OCI-LY7 (cell line): ENCODE measurements at regions not wholly inside any gene's neighbourhood (a gene's known extent, or its start where the extent isn't known, plus 50 kb on each side); places are given as distances from the start of the nearest gene placed in this dataset.

Experiments used
- BruUV-seq: library from RNA; stranded (reverse); fragments of 400-500 nt; replicated peaks from 2 replicates; lab custom pipeline; 2021; lab: Mats Ljungman, UMichigan
- CTCF ChIA-PET: fragments of 300-600 bp; sonication (Branson Sonifier 250); formaldehyde crosslinking; loops from one replicate; lab custom pipeline; 2022; ENCODE audit warnings: antibody characterized with exemption; ENCODE audit not compliant: unreplicated experiment; lab: Charles Lee
- POLR2A ChIA-PET: fragments of 300-600 bp; sonication (Branson Sonifier 250); formaldehyde crosslinking; loops from one replicate; lab custom pipeline; 2022; ENCODE audit warnings: antibody characterized with exemption; lab: Charles Lee
- DNase-seq: peaks from one replicate; pipeline ENCODE4 v3.0.0-alpha.2; 2015; ENCODE audit warnings: low spot score
- H2AFZ ChIP-seq: fragments of 200-600 bp; sonication (generic), shearing (Covaris generic); 2 replicates; pipeline ENCODE4 v1.6.1; 2014; ENCODE audit warnings: mild to moderate bottlenecking, antibody characterized with exemption, low read length, moderate library complexity
- H3K27ac ChIP-seq: fragments of 200-600 bp; sonication (generic); 2 replicates; pipeline ENCODE4 v1.5.1; 2014; ENCODE audit warnings: mixed run types, low read depth, mild to moderate bottlenecking, moderate library complexity, low read length, inconsistent platforms; ENCODE audit not compliant: poor library complexity, severe bottlenecking
- H3K36me3 ChIP-seq: fragments of 200-600 bp; sonication (generic); 2 replicates; pipeline ENCODE4 v1.6.1; 2014; ENCODE audit warnings: mild to moderate bottlenecking, antibody characterized with exemption, low read length, moderate library complexity, mixed read lengths; ENCODE audit not compliant: insufficient read depth
- H3K4me1 ChIP-seq: fragments of 200-600 bp; sonication (generic); 2 replicates; pipeline ENCODE4 v1.5.1; 2014; ENCODE audit warnings: mild to moderate bottlenecking, low read length; ENCODE audit not compliant: insufficient read depth, poor library complexity, severe bottlenecking
- H3K4me2 ChIP-seq: fragments of 200-600 bp; sonication (generic); 2 replicates; pipeline ENCODE4 v1.6.1; 2014; ENCODE audit warnings: mild to moderate bottlenecking, low read length
- H3K4me3 ChIP-seq: fragments of 200-600 bp; sonication (generic); 2 replicates; pipeline ENCODE4 v1.5.1; 2014; ENCODE audit warnings: mild to moderate bottlenecking, low read depth, low read length; ENCODE audit not compliant: poor library complexity, severe bottlenecking
- H3K79me2 ChIP-seq: fragments of 200-600 bp; sonication (generic); 2 replicates; pipeline ENCODE4 v1.6.1; 2016; ENCODE audit warnings: low read depth, mild to moderate bottlenecking, low read length, moderate library complexity, mixed read lengths; ENCODE audit not compliant: insufficient read depth
- H3K9me2 ChIP-seq: fragments of 200-600 bp; sonication (generic); 2 replicates; pipeline ENCODE4 v1.6.1; 2016; ENCODE audit warnings: mild to moderate bottlenecking, low read length, mixed read lengths; ENCODE audit not compliant: insufficient read depth
- H3K9me3 ChIP-seq: fragments of 200-600 bp; sonication (generic); 2 replicates; pipeline ENCODE4 v1.6.1; 2014; ENCODE audit warnings: mild to moderate bottlenecking, mixed run types, low read length, mixed read lengths
- H4K20me1 ChIP-seq: fragments of 200-600 bp; sonication (generic); 2 replicates; pipeline ENCODE4 v1.6.1; 2014; ENCODE audit warnings: mild to moderate bottlenecking, antibody characterized with exemption, low read length, moderate library complexity, mixed read lengths; ENCODE audit not compliant: insufficient read depth
- EZH2phosphoT487 ChIP-seq: fragments of 200-600 bp; sonication (generic); IDR thresholded peaks from 2 replicates; pipeline ENCODE4 v1.6.1; 2018; ENCODE audit warnings: low read depth, borderline replicate concordance, mild to moderate bottlenecking, mixed run types, antibody characterized with exemption, low read length, moderate library complexity, mixed read lengths
- intact Hi-C: fragments of 100-400 bp; cut with micrococcal nuclease; formaldehyde crosslinking; loops from one replicate; pipeline ENCODE4 v1.10.0; 2022; ENCODE audit not compliant: unreplicated experiment
- TF ChIP-seq, protein P1 (sequence below): fragments of 200-600 bp; sonication (generic); conservative IDR thresholded peaks from 2 replicates; pipeline ENCODE4 v1.5.1; 2014; ENCODE audit warnings: mild to moderate bottlenecking, antibody characterized with exemption, low read length, moderate library complexity, mixed read lengths

DNA sequence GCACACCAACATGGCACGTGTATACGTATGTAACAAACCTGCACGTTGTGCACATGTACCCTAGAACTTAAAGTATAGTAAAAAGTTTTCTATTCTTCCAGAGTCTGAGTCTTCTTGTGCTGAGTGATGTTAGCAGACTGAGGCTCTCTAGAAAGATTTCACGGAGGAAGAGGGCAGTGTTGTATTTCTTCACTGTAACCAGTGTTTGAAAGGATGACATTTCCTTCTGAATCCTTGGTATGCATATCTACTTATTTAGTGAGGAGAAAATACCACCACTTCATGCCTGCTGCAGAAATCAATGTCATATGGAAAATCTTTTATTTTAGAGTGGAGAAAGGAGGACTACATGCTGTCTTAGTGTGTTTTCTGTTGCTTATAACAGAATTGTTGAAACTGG is 357.1 kb downstream of the CCDC85A start:
- no peak overlapping the region for H3K4me3 ChIP-seq
- CTCF ChIA-PET: no interaction called here
- intact Hi-C loops: no loop called here
- H3K79me2 ChIP-seq: no peaks in the 10 kb centered on the region
- H4K20me1 ChIP-seq: no peaks in the 10 kb centered on the region
- H3K9me3 ChIP-seq: no peaks in the 10 kb centered on the region
- H2AFZ ChIP-seq: no peak overlapping the region
- DNase-seq: no peak
- no peaks in the 10 kb centered on the region for H3K9me2 ChIP-seq
- TF ChIP-seq EZH2phosphoT487: no peak
- TF ChIP-seq, protein P1, sequence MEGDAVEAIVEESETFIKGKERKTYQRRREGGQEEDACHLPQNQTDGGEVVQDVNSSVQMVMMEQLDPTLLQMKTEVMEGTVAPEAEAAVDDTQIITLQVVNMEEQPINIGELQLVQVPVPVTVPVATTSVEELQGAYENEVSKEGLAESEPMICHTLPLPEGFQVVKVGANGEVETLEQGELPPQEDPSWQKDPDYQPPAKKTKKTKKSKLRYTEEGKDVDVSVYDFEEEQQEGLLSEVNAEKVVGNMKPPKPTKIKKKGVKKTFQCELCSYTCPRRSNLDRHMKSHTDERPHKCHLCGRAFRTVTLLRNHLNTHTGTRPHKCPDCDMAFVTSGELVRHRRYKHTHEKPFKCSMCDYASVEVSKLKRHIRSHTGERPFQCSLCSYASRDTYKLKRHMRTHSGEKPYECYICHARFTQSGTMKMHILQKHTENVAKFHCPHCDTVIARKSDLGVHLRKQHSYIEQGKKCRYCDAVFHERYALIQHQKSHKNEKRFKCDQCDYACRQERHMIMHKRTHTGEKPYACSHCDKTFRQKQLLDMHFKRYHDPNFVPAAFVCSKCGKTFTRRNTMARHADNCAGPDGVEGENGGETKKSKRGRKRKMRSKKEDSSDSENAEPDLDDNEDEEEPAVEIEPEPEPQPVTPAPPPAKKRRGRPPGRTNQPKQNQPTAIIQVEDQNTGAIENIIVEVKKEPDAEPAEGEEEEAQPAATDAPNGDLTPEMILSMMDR: no peak
- no peak overlapping the region for H3K27ac ChIP-seq
- POLR2A ChIA-PET: no interaction called here
- BruUV-seq: no TSS peak
- no peaks in the 10 kb centered on the region for H3K36me3 ChIP-seq
- no peaks in the 10 kb centered on the region for H3K4me1 ChIP-seq
- H3K4me2 ChIP-seq: no peak overlapping the region

DNA sequence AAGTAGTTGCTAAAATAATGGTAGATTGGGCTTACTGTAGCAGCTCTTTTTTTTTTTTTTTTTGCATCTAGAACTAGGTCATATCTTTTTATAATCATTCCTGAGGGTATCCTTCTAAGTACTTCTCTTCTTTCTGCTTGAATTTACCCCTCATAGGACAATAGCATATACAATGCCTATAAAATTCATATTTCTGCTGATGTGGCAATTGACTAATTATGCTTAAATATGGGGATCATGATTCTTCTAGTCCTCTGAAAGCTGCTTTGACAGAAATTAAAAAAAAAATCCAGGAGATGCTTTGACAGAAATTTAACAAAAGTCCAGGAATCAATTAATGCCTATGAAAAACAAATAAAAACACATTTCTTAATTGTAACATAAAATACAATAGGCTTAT is 358.4 kb downstream of the CCDC85A start:
- Histone ChIP-seq H3K4me2 (no peak overlapping the region), H3K79me2 (no peaks in the 10 kb centered on the region), H3K4me1 (no peaks in the 10 kb centered on the region), H4K20me1 (no peaks in the 10 kb centered on the region), H3K36me3 (no peaks in the 10 kb centered on the region), H3K9me3 (no peaks in the 10 kb centered on the region), H3K4me3 (no peak overlapping the region), H2AFZ (no peak overlapping the region), H3K9me2 (no peaks in the 10 kb centered on the region), H3K27ac (no peak overlapping the region)
- CTCF ChIA-PET: no interaction called here
- TF ChIP-seq, protein P1: no peak
- no peak for TF ChIP-seq EZH2phosphoT487
- intact Hi-C loops: no loop called here
- DNase-seq: no peak
- POLR2A ChIA-PET: interaction anchor here (0.6 to 1.2 kb wide), 4 partner anchors 9 to 231 kb away, joined by 3 to 6 read pairs (median 5); no protein-coding TSS in a partner anchor
- no TSS peak for BruUV-seq

DNA sequence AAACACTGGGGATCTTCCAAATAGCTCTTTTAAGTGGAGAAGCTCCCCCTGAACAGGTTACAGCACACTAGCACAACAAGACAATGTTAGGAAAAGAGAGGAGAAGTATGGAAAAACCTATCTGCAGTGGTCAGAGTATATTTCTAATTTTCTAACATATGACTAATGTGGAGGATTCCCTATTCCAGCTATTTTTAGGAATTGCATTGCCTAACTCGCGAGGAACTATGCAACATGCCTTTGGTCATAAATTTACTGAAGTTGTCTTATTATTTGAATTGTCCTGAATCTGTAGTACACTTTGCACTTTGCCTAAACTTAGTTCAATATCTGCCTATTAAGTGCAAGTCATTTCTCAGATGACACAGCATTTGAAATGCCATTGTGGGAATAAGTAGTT is 381.4 kb downstream of the CCDC85A start:
- H3K4me2 ChIP-seq: no peak overlapping the region

More for the DNA sequence above, 381.4 kb downstream of the CCDC85A start:
- Histone ChIP-seq H3K4me1 (no peaks in the 10 kb centered on the region), H3K36me3 (no peaks in the 10 kb centered on the region), H3K9me3 (no peaks in the 10 kb centered on the region), H3K4me3 (no peak overlapping the region), H3K79me2 (no peaks in the 10 kb centered on the region), H3K27ac (no peak overlapping the region), H2AFZ (no peak overlapping the region), H4K20me1 (no peaks in the 10 kb centered on the region), H3K9me2 (no peaks in the 10 kb centered on the region)
- no TSS peak for BruUV-seq
- no peak for TF ChIP-seq EZH2phosphoT487
- TF ChIP-seq, protein P1: no peak
- ChIA-PET POLR2A (no interaction called here), CTCF (no interaction called here)
- intact Hi-C loops: no loop called here
- no peak for DNase-seq
